OCI-LY1 (cell line): ENCODE measurements at regions not wholly inside any gene's neighbourhood (a gene's known extent, or its start where the extent isn't known, plus 50 kb on each side); places are given as distances from the start of the nearest gene placed in this dataset.

Source experiments
- H2AFZ ChIP-seq: fragments of 200-600 bp; sonication (generic), shearing (Covaris generic); 2 replicates; pipeline ENCODE4 v1.6.0; 2014; ENCODE audit warnings: antibody characterized with exemption, mild to moderate bottlenecking, low read length
- H3F3A ChIP-seq: fragments of 200-600 bp; sonication (generic), shearing (Covaris generic); 2 replicates; pipeline ENCODE4 v1.6.0; 2014; ENCODE audit warnings: mild to moderate bottlenecking, antibody characterized with exemption, low read length, moderate library complexity; ENCODE audit not compliant: insufficient read depth
- H3K27ac ChIP-seq: fragments of 200-600 bp; sonication (generic); 2 replicates; pipeline ENCODE4 v1.5.1; 2014; ENCODE audit warnings: low read length, mixed run types, mild to moderate bottlenecking, low read depth; ENCODE audit not compliant: poor library complexity, severe bottlenecking
- H3K27me3 ChIP-seq: fragments of 200-600 bp; sonication (generic); 2 replicates; pipeline ENCODE4 v1.6.0; 2014; ENCODE audit warnings: antibody characterized with exemption, mild to moderate bottlenecking, low read length, moderate library complexity; ENCODE audit not compliant: insufficient read depth
- H3K36me3 ChIP-seq: fragments of 200-600 bp; sonication (generic); 2 replicates; pipeline ENCODE4 v1.6.1; 2014; ENCODE audit warnings: mild to moderate bottlenecking, antibody characterized with exemption, low read length, moderate library complexity, mixed read lengths; ENCODE audit not compliant: insufficient read depth
- H3K4me1 ChIP-seq: fragments of 200-600 bp; sonication (generic); 2 replicates; pipeline ENCODE4 v1.5.1; 2014; ENCODE audit warnings: mild to moderate bottlenecking, low read length, moderate library complexity; ENCODE audit not compliant: insufficient read depth, severe bottlenecking
- H3K4me2 ChIP-seq: fragments of 200-600 bp; sonication (generic), shearing (Covaris generic); 2 replicates; pipeline ENCODE4 v1.6.1; 2014; ENCODE audit warnings: low read length
- H3K4me3 ChIP-seq: fragments of 200-600 bp; sonication (generic); 2 replicates; pipeline ENCODE4 v1.5.1; 2014; ENCODE audit warnings: low read length, low read depth, mild to moderate bottlenecking, mixed read lengths; ENCODE audit not compliant: poor library complexity, severe bottlenecking
- H3K79me2 ChIP-seq: fragments of 200-600 bp; shearing (Covaris generic); 2 replicates; pipeline ENCODE4 v1.6.1; 2016; ENCODE audit warnings: mixed run types, low read length, mixed read lengths; ENCODE audit not compliant: insufficient read depth
- H3K9ac ChIP-seq: fragments of 200-600 bp; sonication (generic), shearing (Covaris generic); 2 replicates; pipeline ENCODE4 v1.6.1; 2014; ENCODE audit warnings: mild to moderate bottlenecking, low read length, mixed read lengths
- H3K9me2 ChIP-seq: fragments of 200-600 bp; sonication (generic), shearing (Covaris generic); 2 replicates; pipeline ENCODE4 v1.6.1; 2014; ENCODE audit warnings: low read depth, mild to moderate bottlenecking, low read length, mixed read lengths
- H3K9me3 ChIP-seq: fragments of 200-600 bp; shearing (Covaris generic); 2 replicates; pipeline ENCODE4 v1.6.1; 2014; ENCODE audit warnings: low read length, mixed read lengths
- H4K20me1 ChIP-seq: fragments of 200-600 bp; sonication (generic), shearing (Covaris generic); 2 replicates; pipeline ENCODE4 v1.6.0; 2016; ENCODE audit warnings: mild to moderate bottlenecking, low read length; ENCODE audit not compliant: insufficient read depth
- EZH2 ChIP-seq: fragments of 200-600 bp; sonication (generic), shearing (Covaris generic); IDR thresholded peaks from 2 replicates; pipeline ENCODE4 v1.8.0; 2017; ENCODE audit warnings: borderline replicate concordance, mixed run types, mild to moderate bottlenecking, antibody characterized with exemption, low read length, moderate library complexity, mixed read lengths
- TF ChIP-seq, protein P1 (sequence below): fragments of 200-600 bp; sonication (generic), shearing (Covaris generic); IDR thresholded peaks from 2 replicates; pipeline ENCODE4 v1.5.1; 2017; ENCODE audit warnings: mild to moderate bottlenecking, antibody characterized with exemption, low read length, moderate library complexity, mixed read lengths

GRCh38 chr1:112852276-112852675, 103.7 kb downstream of the SLC16A1 start:
- no peak overlapping the region for H2AFZ ChIP-seq
- H3K9ac ChIP-seq, result no peak overlapping the region
- H3K4me3 ChIP-seq, result no peak overlapping the region

DNA sequence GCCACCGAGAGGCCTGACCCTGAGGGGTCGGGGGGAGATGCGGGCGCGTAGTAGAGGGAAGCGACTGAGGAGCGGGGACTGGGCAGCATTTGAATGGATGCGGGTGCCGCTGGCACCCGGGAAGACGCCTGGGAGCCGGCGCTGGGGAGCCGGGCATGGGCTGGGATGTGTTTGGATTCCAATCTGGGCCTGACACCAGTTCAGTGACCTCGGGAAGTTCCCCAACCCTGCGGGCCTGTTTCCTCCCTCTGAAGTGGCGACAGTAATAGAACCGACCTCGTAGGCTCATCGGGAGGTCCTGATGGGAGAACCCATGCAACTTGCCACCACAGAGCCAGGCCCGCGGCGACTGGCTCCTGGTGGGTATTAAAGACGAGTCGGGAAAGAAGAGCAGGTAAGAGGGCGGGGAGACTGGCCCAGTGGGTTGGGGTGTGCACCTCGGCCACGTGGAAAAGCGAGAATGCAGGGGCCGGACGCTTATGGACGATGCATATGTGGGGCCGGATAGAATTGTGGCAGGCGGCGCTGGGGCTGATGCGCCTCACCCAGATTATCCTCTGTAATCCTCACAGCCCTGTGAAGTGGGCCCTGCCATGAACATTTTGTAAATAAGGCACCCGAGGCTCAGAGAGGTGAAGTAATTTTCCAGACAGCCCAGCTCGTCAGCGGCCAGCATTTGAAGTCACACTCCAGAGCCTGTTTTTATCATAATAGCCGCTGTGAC, 105.8 kb downstream of the SLC16A1 start:
- Histone ChIP-seq H3K9me3 (no peaks in the 10 kb centered on the region), H4K20me1 (no peaks in the 10 kb centered on the region), H2AFZ (no peak overlapping the region), H3K36me3 (no peaks in the 10 kb centered on the region), H3K27ac (no peak overlapping the region), H3K4me1 (no peaks in the 10 kb centered on the region), H3K27me3 (no peaks in the 10 kb centered on the region; the same call in 1 of the 2 replicates), H3K9me2 (no peaks in the 10 kb centered on the region), H3K79me2 (no peaks in the 10 kb centered on the region), H3K4me2 (no peak overlapping the region), H3F3A (no peaks in the 10 kb centered on the region), H3K4me3 (no peak overlapping the region), H3K9ac (no peak overlapping the region)
- TF ChIP-seq EZH2, result no peak
- TF ChIP-seq, protein P1, sequence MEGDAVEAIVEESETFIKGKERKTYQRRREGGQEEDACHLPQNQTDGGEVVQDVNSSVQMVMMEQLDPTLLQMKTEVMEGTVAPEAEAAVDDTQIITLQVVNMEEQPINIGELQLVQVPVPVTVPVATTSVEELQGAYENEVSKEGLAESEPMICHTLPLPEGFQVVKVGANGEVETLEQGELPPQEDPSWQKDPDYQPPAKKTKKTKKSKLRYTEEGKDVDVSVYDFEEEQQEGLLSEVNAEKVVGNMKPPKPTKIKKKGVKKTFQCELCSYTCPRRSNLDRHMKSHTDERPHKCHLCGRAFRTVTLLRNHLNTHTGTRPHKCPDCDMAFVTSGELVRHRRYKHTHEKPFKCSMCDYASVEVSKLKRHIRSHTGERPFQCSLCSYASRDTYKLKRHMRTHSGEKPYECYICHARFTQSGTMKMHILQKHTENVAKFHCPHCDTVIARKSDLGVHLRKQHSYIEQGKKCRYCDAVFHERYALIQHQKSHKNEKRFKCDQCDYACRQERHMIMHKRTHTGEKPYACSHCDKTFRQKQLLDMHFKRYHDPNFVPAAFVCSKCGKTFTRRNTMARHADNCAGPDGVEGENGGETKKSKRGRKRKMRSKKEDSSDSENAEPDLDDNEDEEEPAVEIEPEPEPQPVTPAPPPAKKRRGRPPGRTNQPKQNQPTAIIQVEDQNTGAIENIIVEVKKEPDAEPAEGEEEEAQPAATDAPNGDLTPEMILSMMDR, result no peak

More at GRCh38 chr1:112852276-112852675, 103.7 kb downstream of the SLC16A1 start:
- Histone ChIP-seq H3K27ac (no peak overlapping the region), H3K4me2 (no peak overlapping the region), H3K9me2 (no peaks in the 10 kb centered on the region), H3F3A (no peaks in the 10 kb centered on the region), H3K9me3 (no peaks in the 10 kb centered on the region), H3K36me3 (no peaks in the 10 kb centered on the region), H4K20me1 (no peaks in the 10 kb centered on the region), H3K79me2 (no peaks in the 10 kb centered on the region), H3K27me3 (no peaks in the 10 kb centered on the region; the same call in 1 of the 2 replicates), H3K4me1 (no peaks in the 10 kb centered on the region)
- TF ChIP-seq, protein P1, result no peak
- no peak for TF ChIP-seq EZH2

- TF ChIP-seq EZH2, result no peak
- TF ChIP-seq, protein P1, result no peak
- H3F3A ChIP-seq, result no peaks in the 10 kb centered on the region
- no peaks in the 10 kb centered on the region for H3K36me3 ChIP-seq
- no peaks in the 10 kb centered on the region; the same call in 1 of the 2 replicates for H3K27me3 ChIP-seq
- H3K27ac ChIP-seq, result no peak overlapping the region
- no peaks in the 10 kb centered on the region for H3K9me3 ChIP-seq
- no peaks in the 10 kb centered on the region for H3K79me2 ChIP-seq
- H3K9ac ChIP-seq, result no peak overlapping the region
- no peaks in the 10 kb centered on the region for H4K20me1 ChIP-seq
- H3K4me1 ChIP-seq, result no peaks in the 10 kb centered on the region
- no peak overlapping the region for H3K4me2 ChIP-seq
- no peaks in the 10 kb centered on the region for H3K9me2 ChIP-seq
- no peak overlapping the region for H2AFZ ChIP-seq
- H3K4me3 ChIP-seq, result no peak overlapping the region
These were observed 106.5 kb downstream of the SLC16A1 start for GRCh38 chr1:112849425-112850033.
